Neural cell (in vitro differentiated cells): ENCODE measurements at regions not wholly inside any gene's neighbourhood (a gene's known extent, or its start where the extent isn't known, plus 50 kb on each side); places are given as distances from the start of the nearest gene placed in this dataset.

Source experiments
- EP300 ChIP-seq: fragments of 450-650 bp; conservative IDR thresholded peaks from 2 replicates; pipeline ENCODE4 v1.6.1; 2014; ENCODE audit warnings: antibody characterized with exemption, mild to moderate bottlenecking, moderate library complexity; ENCODE audit not compliant: poor library complexity, severe bottlenecking
- TF ChIP-seq, protein P1 (sequence below): fragments of 450-650 bp; IDR thresholded peaks from 2 replicates; pipeline ENCODE4 v1.5.1; 2014; ENCODE audit warnings: antibody characterized with exemption, mild to moderate bottlenecking, moderate library complexity; ENCODE audit not compliant: poor library complexity, severe bottlenecking

DNA sequence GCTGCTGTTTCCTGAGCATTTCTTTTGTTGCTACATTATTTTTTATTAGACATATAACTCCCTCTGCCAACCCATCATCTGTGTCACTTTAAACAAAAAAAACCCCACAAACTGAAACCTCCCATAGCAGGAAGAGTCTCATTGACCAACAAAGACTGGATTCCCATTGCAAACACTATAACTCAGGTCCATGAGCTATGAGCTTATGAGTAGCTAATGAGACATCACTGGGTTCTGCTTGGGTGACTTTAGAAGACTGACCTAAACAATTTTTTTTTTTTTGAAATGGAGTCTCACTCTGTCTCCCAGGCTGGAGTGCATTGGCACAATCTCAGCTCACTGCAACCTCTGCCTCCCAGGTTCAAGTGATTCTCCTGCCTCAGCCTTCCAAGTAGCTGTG lies 212.8 kb downstream of the LTN1 start:
- no peak for TF ChIP-seq EP300
- TF ChIP-seq, protein P1, sequence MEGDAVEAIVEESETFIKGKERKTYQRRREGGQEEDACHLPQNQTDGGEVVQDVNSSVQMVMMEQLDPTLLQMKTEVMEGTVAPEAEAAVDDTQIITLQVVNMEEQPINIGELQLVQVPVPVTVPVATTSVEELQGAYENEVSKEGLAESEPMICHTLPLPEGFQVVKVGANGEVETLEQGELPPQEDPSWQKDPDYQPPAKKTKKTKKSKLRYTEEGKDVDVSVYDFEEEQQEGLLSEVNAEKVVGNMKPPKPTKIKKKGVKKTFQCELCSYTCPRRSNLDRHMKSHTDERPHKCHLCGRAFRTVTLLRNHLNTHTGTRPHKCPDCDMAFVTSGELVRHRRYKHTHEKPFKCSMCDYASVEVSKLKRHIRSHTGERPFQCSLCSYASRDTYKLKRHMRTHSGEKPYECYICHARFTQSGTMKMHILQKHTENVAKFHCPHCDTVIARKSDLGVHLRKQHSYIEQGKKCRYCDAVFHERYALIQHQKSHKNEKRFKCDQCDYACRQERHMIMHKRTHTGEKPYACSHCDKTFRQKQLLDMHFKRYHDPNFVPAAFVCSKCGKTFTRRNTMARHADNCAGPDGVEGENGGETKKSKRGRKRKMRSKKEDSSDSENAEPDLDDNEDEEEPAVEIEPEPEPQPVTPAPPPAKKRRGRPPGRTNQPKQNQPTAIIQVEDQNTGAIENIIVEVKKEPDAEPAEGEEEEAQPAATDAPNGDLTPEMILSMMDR = no peak
